GM12891 (cell line): ENCODE measurements at regions not wholly inside any gene's neighbourhood (a gene's known extent, or its start where the extent isn't known, plus 50 kb on each side); places are given as distances from the start of the nearest gene placed in this dataset.

Experiments used
- PAX5 ChIP-seq: IDR thresholded peaks from 2 replicates; pipeline ENCODE4 v1.6.1; 2011; ENCODE audit warnings: low read length, moderate library complexity, mild to moderate bottlenecking; ENCODE audit not compliant: insufficient read depth, severe bottlenecking
- POLR2A ChIP-seq: IDR thresholded peaks from 2 replicates; pipeline ENCODE4 v1.6.1; 2011; ENCODE audit warnings: low read depth, low read length, control low read depth
- POLR2AphosphoS5 ChIP-seq: IDR thresholded peaks from 2 replicates; pipeline ENCODE4 v1.6.1; 2011; ENCODE audit warnings: low read depth, low read length, control low read depth
- POU2F2 ChIP-seq: IDR thresholded peaks from 2 replicates; pipeline ENCODE4 v1.6.1; 2011; ENCODE audit warnings: low read depth, mild to moderate bottlenecking, control low read depth, low read length, moderate library complexity
- SPI1 ChIP-seq: IDR thresholded peaks from 2 replicates; pipeline ENCODE4 v1.6.1; 2011; ENCODE audit warnings: low read depth, low read length, control low read depth
- TAF1 ChIP-seq: IDR thresholded peaks from 2 replicates; pipeline ENCODE4 v1.6.1; 2011; ENCODE audit warnings: low read depth, low read length, control low read depth

GRCh38 chr6:147983581-147984366 is 358.9 kb upstream of the SASH1 start:
- TF ChIP-seq POLR2AphosphoS5 (no peak), TAF1 (no peak), POLR2A (no peak), POU2F2 (no peak), SPI1 (no peak), PAX5 (no peak)
